WTC11 (cell line): ENCODE measurements at regions not wholly inside any gene's neighbourhood (a gene's known extent, or its start where the extent isn't known, plus 50 kb on each side); places are given as distances from the start of the nearest gene placed in this dataset.

Source experiments
- ATAC-seq: fragments of 200-7000 bp; cut with Tn5 transposase; 2 replicates; pipeline ENCODE4 v1.10.0; 2021; ENCODE audit warnings: mild to moderate bottlenecking, moderate library complexity
- CTCF ChIA-PET: fragments of 300-600 bp; sonication (Branson Sonifier 250); formaldehyde crosslinking; loops from one replicate; lab custom pipeline; 2021; ENCODE audit warnings: antibody characterized with exemption; lab: Charles Lee
- POLR2A ChIA-PET: fragments of 350-600 bp; sonication (Branson Sonifier 250); formaldehyde crosslinking; loops from one replicate; lab custom pipeline; 2021; ENCODE audit warnings: antibody characterized with exemption; lab: Charles Lee
- DNase-seq: peaks from one replicate; pipeline ENCODE4 v3.0.0; 2021; ENCODE audit warnings: low spot score
- H3K27ac Mint-ChIP-seq: 2 replicates; pipeline ENCODE4 v1.8.0; 2021; ENCODE audit warnings: mixed read lengths
- H3K27me3 Mint-ChIP-seq: 2 replicates; pipeline ENCODE4 v1.8.0; 2021; ENCODE audit warnings: low read depth, mild to moderate bottlenecking, moderate library complexity, mixed read lengths
- H3K36me3 Mint-ChIP-seq: 2 replicates; pipeline ENCODE4 v1.8.0; 2021; ENCODE audit warnings: mixed read lengths
- H3K4me1 Mint-ChIP-seq: 2 replicates; pipeline ENCODE4 v1.8.0; 2022; ENCODE audit warnings: mixed read lengths
- H3K4me3 Mint-ChIP-seq: 2 replicates; pipeline ENCODE4 v1.8.0; 2021; ENCODE audit warnings: mild to moderate bottlenecking, moderate library complexity, mixed read lengths
- H3K9me3 Mint-ChIP-seq: 2 replicates; pipeline ENCODE4 v1.8.0; 2021; ENCODE audit warnings: mixed read lengths
- ATF1 ChIP-seq: sonication (generic); formaldehyde crosslinking; IDR thresholded peaks from 2 replicates; pipeline ENCODE4 v1.8.1; 2023; ENCODE audit warnings: mild to moderate bottlenecking, moderate library complexity, missing genetic modification reagents
- CBFB ChIP-seq: sonication (generic); formaldehyde crosslinking; IDR thresholded peaks from 2 replicates; pipeline ENCODE4 v1.8.1; 2022; ENCODE audit warnings: mild to moderate bottlenecking, low read depth, missing genetic modification reagents
- CTCF ChIP-seq: fragments of 200-600 bp; IDR thresholded peaks from 2 replicates; pipeline ENCODE4 v1.8.0; 2022; ENCODE audit warnings: antibody characterized with exemption
- E2F5 ChIP-seq: sonication (generic); formaldehyde crosslinking; IDR thresholded peaks from 2 replicates; pipeline ENCODE4 v1.8.1; 2022; ENCODE audit warnings: mild to moderate bottlenecking, moderate library complexity, missing genetic modification reagents
- EMX1 ChIP-seq: fragments of 250-450 bp; sonication (Bioruptor Pico); IDR thresholded peaks from 2 replicates; pipeline ENCODE4 v1.8.0; 2021; ENCODE audit warnings: mild to moderate bottlenecking
- FOXJ3 ChIP-seq: sonication (generic); formaldehyde crosslinking; IDR thresholded peaks from 2 replicates; pipeline ENCODE4 v1.9.0; 2021; ENCODE audit warnings: missing genetic modification reagents, mild to moderate bottlenecking, borderline replicate concordance
- FOXK1 ChIP-seq: sonication (generic); formaldehyde crosslinking; IDR thresholded peaks from 2 replicates; pipeline ENCODE4 v1.8.0; 2022; ENCODE audit warnings: mild to moderate bottlenecking, moderate library complexity, missing genetic modification reagents
- FOXP1 ChIP-seq: sonication (generic); formaldehyde crosslinking; IDR thresholded peaks from 2 replicates; pipeline ENCODE4 v1.8.0; 2022; ENCODE audit warnings: missing genetic modification reagents, mild to moderate bottlenecking, moderate library complexity, borderline replicate concordance
- FOXP4 ChIP-seq: sonication (generic); formaldehyde crosslinking; IDR thresholded peaks from 2 replicates; pipeline ENCODE4 v1.8.0; 2022; ENCODE audit warnings: mild to moderate bottlenecking, missing genetic modification reagents
- GABPB1 ChIP-seq: sonication (generic); formaldehyde crosslinking; IDR thresholded peaks from 2 replicates; pipeline ENCODE4 v1.8.1; 2023; ENCODE audit warnings: mild to moderate bottlenecking, missing genetic modification reagents
- GRHL2 ChIP-seq: fragments of 250-450 bp; sonication (Bioruptor Pico); IDR thresholded peaks from 2 replicates; pipeline ENCODE4 v1.8.0; 2022; ENCODE audit warnings: mild to moderate bottlenecking, moderate library complexity; ENCODE audit not compliant: insufficient replicate concordance, severe bottlenecking
- HMGXB4 ChIP-seq: sonication (generic); formaldehyde crosslinking; IDR thresholded peaks from 2 replicates; pipeline ENCODE4 v1.8.1; 2023; ENCODE audit warnings: mild to moderate bottlenecking, moderate library complexity, missing genetic modification reagents
- JUN ChIP-seq: sonication (generic); formaldehyde crosslinking; IDR thresholded peaks from 2 replicates; pipeline ENCODE4 v1.8.0; 2023; ENCODE audit warnings: mild to moderate bottlenecking, missing genetic modification reagents
- NR3C1 ChIP-seq: sonication (generic); formaldehyde crosslinking; conservative IDR thresholded peaks from 2 replicates; pipeline ENCODE4 v1.8.1; 2023; ENCODE audit warnings: low read depth, mild to moderate bottlenecking, missing genetic modification reagents
- OVOL2 ChIP-seq: fragments of 250-450 bp; sonication (Bioruptor Pico); IDR thresholded peaks from 2 replicates; pipeline ENCODE4 v1.9.0; 2021; ENCODE audit warnings: mild to moderate bottlenecking, borderline replicate concordance
- PRDM15 ChIP-seq: sonication (generic); formaldehyde crosslinking; IDR thresholded peaks from 2 replicates; pipeline ENCODE4 v1.8.0; 2022; ENCODE audit warnings: missing genetic modification reagents
- SOX15 ChIP-seq: fragments of 250-450 bp; sonication (Bioruptor Pico); IDR thresholded peaks from 2 replicates; pipeline ENCODE4 v1.9.0; 2021; ENCODE audit warnings: mild to moderate bottlenecking
- SP1 ChIP-seq: sonication (generic); formaldehyde crosslinking; conservative IDR thresholded peaks from 2 replicates; pipeline ENCODE4 v1.8.1; 2022; ENCODE audit warnings: missing genetic modification reagents
- ZBTB43 ChIP-seq: sonication (generic); formaldehyde crosslinking; IDR thresholded peaks from 2 replicates; pipeline ENCODE4 v1.8.1; 2023; ENCODE audit warnings: mild to moderate bottlenecking, missing genetic modification reagents
- ZNF281 ChIP-seq: sonication (generic); formaldehyde crosslinking; IDR thresholded peaks from 2 replicates; pipeline ENCODE4 v1.8.0; 2023; ENCODE audit warnings: mild to moderate bottlenecking, missing genetic modification reagents
- ZNF317 ChIP-seq: sonication (generic); formaldehyde crosslinking; IDR thresholded peaks from 2 replicates; pipeline ENCODE4 v1.8.1; 2023; ENCODE audit warnings: low read depth, mild to moderate bottlenecking, moderate library complexity, missing genetic modification reagents, borderline replicate concordance
- ZNF416 ChIP-seq: fragments of 250-450 bp; sonication (Bioruptor Pico); IDR thresholded peaks from 2 replicates; pipeline ENCODE4 v1.9.0; 2021; ENCODE audit warnings: mild to moderate bottlenecking, inconsistent platforms

- ChIA-PET CTCF (no interaction called here), POLR2A (no interaction called here)
- ATAC-seq (no peak), DNase-seq (no peak)
- Mint-ChIP-seq H3K9me3 (no peaks in the 10 kb centered on the region), H3K4me1 (no peaks in the 10 kb centered on the region), H3K4me3 (no peak overlapping the region), H3K27ac (no peak overlapping the region), H3K27me3 (no peaks in the 10 kb centered on the region; the same call in 1 of the 2 replicates), H3K36me3 (no peaks in the 10 kb centered on the region)
- TF ChIP-seq ZNF416 (CRISPR knock-in tag) (no peak), JUN (CRISPR knock-in tag) (no peak), SOX15 (no peak), FOXP1 (no peak), E2F5 (CRISPR knock-in tag) (no peak), ZBTB43 (CRISPR knock-in tag) (no peak), HMGXB4 (CRISPR knock-in tag) (no peak), FOXK1 (CRISPR knock-in tag) (no peak), CTCF (no peak), NR3C1 (no peak), ATF1 (CRISPR knock-in tag) (no peak), GABPB1 (CRISPR knock-in tag) (no peak), ZNF317 (CRISPR knock-in tag) (no peak)
Observed at GRCh38 chr2:604385-604784, 72.8 kb downstream of the TMEM18 start.

- Mint-ChIP-seq H3K9me3 (no peaks in the 10 kb centered on the region), H3K4me3 (no peak overlapping the region), H3K36me3 (no peaks in the 10 kb centered on the region), H3K27me3 (no peaks in the 10 kb centered on the region; the same call in 1 of the 2 replicates), H3K4me1 (no peaks in the 10 kb centered on the region), H3K27ac (no peak overlapping the region)
- no peak for ATAC-seq
- POLR2A ChIA-PET = no interaction called here
- DNase-seq = no peak
- CTCF ChIA-PET = no interaction called here
- TF ChIP-seq GRHL2 (CRISPR knock-in tag) (no peak), FOXP4 (CRISPR knock-in tag) (no peak), EMX1 (CRISPR knock-in tag) (no peak), FOXJ3 (CRISPR knock-in tag) (no peak), ZNF281 (no peak), OVOL2 (no peak), CBFB (CRISPR knock-in tag) (no peak), NR3C1 (no peak), PRDM15 (CRISPR knock-in tag) (no peak), SP1 (CRISPR knock-in tag) (no peak)
Observed at GRCh38 chr2:603869-604268, 73.3 kb downstream of the TMEM18 start.
